Osteocyte (in vitro differentiated cells): ENCODE measurements at regions not wholly inside any gene's neighbourhood (a gene's known extent, or its start where the extent isn't known, plus 50 kb on each side); places are given as distances from the start of the nearest gene placed in this dataset.

ENCODE experiments used
- DNase-seq: peaks from one replicate; pipeline ENCODE4 v3.0.0; 2021; ENCODE audit warnings: mixed read lengths; ENCODE audit not compliant: unreplicated experiment; ENCODE audit errors: extremely low spot score
- H3K27ac Mint-ChIP-seq: one replicate; pipeline ENCODE4 v1.8.0; 2021; ENCODE audit warnings: mild to moderate bottlenecking, mixed read lengths; ENCODE audit not compliant: unreplicated experiment
- H3K27me3 Mint-ChIP-seq: one replicate; pipeline ENCODE4 v1.8.0; 2021; ENCODE audit warnings: mixed read lengths; ENCODE audit not compliant: unreplicated experiment
- H3K36me3 Mint-ChIP-seq: one replicate; pipeline ENCODE4 v1.8.0; 2021; ENCODE audit warnings: mixed read lengths; ENCODE audit not compliant: unreplicated experiment
- H3K4me1 Mint-ChIP-seq: one replicate; pipeline ENCODE4 v1.8.0; 2021; ENCODE audit warnings: mixed read lengths; ENCODE audit not compliant: unreplicated experiment
- H3K4me3 Mint-ChIP-seq: one replicate; pipeline ENCODE4 v1.8.0; 2021; ENCODE audit warnings: mild to moderate bottlenecking, moderate library complexity, mixed read lengths; ENCODE audit not compliant: unreplicated experiment
- H3K9me3 Mint-ChIP-seq: one replicate; pipeline ENCODE4 v1.8.0; 2021; ENCODE audit warnings: mixed read lengths; ENCODE audit not compliant: unreplicated experiment
- CTCF ChIP-seq: fragments of 200-600 bp; sonication (generic); IDR thresholded peaks from 2 replicates; pipeline ENCODE4 v1.5.0; 2021; ENCODE audit warnings: antibody characterized with exemption, mild to moderate bottlenecking, moderate library complexity

GRCh38 chr6:119610265-119610664 is 260.7 kb upstream of the MAN1A1 start:
- no peak for TF ChIP-seq CTCF
- no peak for DNase-seq
- Mint-ChIP-seq H3K4me1 (peaks cover 7% of the 10 kb centered on the region), H3K4me3 (no peak overlapping the region), H3K27ac (no peak overlapping the region), H3K36me3 (no peaks in the 10 kb centered on the region), H3K27me3 (no peaks in the 10 kb centered on the region), H3K9me3 (no peaks in the 10 kb centered on the region)

DNA sequence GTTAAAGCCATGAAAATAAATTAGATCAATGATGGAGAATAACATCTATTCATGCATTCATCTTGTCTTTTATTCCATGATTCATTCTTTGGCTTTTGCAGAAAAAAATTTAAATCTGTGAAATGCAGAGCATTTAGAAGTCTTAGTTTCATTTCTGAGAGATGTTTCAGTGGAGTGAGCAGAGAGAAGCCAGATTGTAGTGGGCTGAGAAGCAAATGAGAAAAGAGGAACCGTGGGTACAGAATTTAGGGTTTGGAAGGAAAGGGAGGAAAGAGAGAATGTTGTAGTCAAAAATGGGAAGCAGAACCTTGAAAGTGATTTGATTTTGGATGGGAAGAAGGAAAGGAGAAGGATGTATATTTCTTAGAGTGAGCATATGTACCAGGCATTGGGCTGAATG is 260.3 kb upstream of the MAN1A1 start:
- Mint-ChIP-seq H3K4me1 (peaks cover 7% of the 10 kb centered on the region), H3K9me3 (no peaks in the 10 kb centered on the region), H3K27me3 (no peaks in the 10 kb centered on the region), H3K27ac (no peak overlapping the region), H3K4me3 (no peak overlapping the region), H3K36me3 (no peaks in the 10 kb centered on the region)
- no peak for TF ChIP-seq CTCF
- DNase-seq: no peak

- TF ChIP-seq CTCF: no peak
- Mint-ChIP-seq H3K4me3 (no peak overlapping the region), H3K27me3 (no peaks in the 10 kb centered on the region), H3K36me3 (no peaks in the 10 kb centered on the region), H3K9me3 (no peaks in the 10 kb centered on the region), H3K4me1 (peaks cover 7% of the 10 kb centered on the region), H3K27ac (no peak overlapping the region)
- DNase-seq: no peak
Measured at GRCh38 chr6:119608994-119609393, 259.4 kb upstream of the MAN1A1 start.

GRCh38 chr6:119604124-119604523 is 254.6 kb upstream of the MAN1A1 start:
- H3K36me3 Mint-ChIP-seq: no peaks in the 10 kb centered on the region
- H3K4me1 Mint-ChIP-seq: peaks cover 16% of the 10 kb centered on the region
- H3K9me3 Mint-ChIP-seq: no peaks in the 10 kb centered on the region
- DNase-seq: no peak
- H3K27me3 Mint-ChIP-seq: no peaks in the 10 kb centered on the region
- no peak for TF ChIP-seq CTCF
- H3K4me3 Mint-ChIP-seq: no peak overlapping the region
- H3K27ac Mint-ChIP-seq: no peak overlapping the region

GRCh38 chr6:119603501-119603900 is 253.9 kb upstream of the MAN1A1 start:
- no peak for DNase-seq
- H3K27me3 Mint-ChIP-seq: no peaks in the 10 kb centered on the region
- no peak overlapping the region for H3K4me3 Mint-ChIP-seq
- peaks cover 16% of the 10 kb centered on the region for H3K4me1 Mint-ChIP-seq
- H3K27ac Mint-ChIP-seq: no peak overlapping the region
- no peaks in the 10 kb centered on the region for H3K36me3 Mint-ChIP-seq
- no peak for TF ChIP-seq CTCF
- no peaks in the 10 kb centered on the region for H3K9me3 Mint-ChIP-seq
